ENCODE measurements at regions not wholly inside any gene's neighbourhood (a gene's known extent, or its start where the extent isn't known, plus 50 kb on each side); places are given as distances from the start of the nearest gene placed in this dataset.

DNA sequence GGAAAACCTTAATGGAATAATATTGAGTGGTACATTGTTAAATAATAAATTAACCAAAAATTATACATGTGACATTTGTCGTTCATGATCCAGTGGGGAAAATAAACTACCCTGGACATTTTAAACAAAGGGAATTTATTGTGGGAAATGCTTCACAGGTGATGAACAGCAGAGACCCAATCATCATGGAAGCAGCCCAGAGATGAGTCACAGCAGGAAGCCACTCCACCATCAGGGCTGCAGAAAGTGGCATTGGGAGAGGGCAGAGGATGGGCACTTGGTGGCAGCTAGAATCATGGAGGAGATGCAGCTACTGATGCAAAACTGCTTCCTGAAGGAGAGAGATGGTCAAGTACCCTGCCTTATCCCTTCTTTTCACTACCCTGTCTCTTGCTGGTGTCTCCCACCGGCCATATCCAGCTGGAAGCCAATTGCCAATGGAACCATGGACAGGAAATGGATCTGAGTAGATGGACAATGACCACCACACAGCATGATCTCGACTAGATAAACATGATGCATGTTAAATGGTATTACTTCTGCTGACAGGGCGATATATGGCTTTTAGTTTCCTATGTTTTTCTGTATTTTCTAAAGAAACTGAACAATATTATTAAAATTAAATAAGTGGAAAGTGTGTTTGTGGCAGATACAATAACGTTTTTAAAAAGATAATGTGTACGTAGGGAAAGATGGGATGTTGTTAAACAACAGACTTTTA lies 139.8 kb downstream of the RPIA start:
- Histone ChIP-seq H3K36me3 (replicated peaks; ENCODE audit: insufficient read depth, low read depth) (no peaks in the 10 kb centered on the region), H3K79me2 (no peaks in the 10 kb centered on the region), H3K9me2 (replicated peaks; ENCODE audit: insufficient read depth) (no peaks in the 10 kb centered on the region), H3K4me1 (ENCODE audit: insufficient read depth) (no peaks in the 10 kb centered on the region), H3K27ac (no peak overlapping the region), H3K9me3 (ENCODE audit: low read depth) (peaks cover 6% of the 10 kb centered on the region), H3K4me2 (no peak overlapping the region), H3K27me3 (no peaks in the 10 kb centered on the region), H4K20me1 (ENCODE audit: insufficient read depth, poor library complexity, severe bottlenecking) (no peaks in the 10 kb centered on the region), H2AFZ (no peak overlapping the region), H3K4me3 (no peak overlapping the region)
- DNase-seq (ENCODE audit: low spot score) = no peak
- whole genome bisulfite sequencing (ENCODE audit: low lambda C conversion rate, missing lambda C conversion rate) = 56% methylated on average over 6 of the region's 6 CpGs
- TF ChIP-seq EZH2 (IDR thresholded peaks at IDR 0.05; ENCODE audit: borderline replicate concordance) = no peak
- TF ChIP-seq EZH2phosphoT487 (IDR thresholded peaks at IDR 0.05; ENCODE audit: low read depth, severe bottlenecking, unreplicated experiment) = no peak
- TF ChIP-seq, protein P1, sequence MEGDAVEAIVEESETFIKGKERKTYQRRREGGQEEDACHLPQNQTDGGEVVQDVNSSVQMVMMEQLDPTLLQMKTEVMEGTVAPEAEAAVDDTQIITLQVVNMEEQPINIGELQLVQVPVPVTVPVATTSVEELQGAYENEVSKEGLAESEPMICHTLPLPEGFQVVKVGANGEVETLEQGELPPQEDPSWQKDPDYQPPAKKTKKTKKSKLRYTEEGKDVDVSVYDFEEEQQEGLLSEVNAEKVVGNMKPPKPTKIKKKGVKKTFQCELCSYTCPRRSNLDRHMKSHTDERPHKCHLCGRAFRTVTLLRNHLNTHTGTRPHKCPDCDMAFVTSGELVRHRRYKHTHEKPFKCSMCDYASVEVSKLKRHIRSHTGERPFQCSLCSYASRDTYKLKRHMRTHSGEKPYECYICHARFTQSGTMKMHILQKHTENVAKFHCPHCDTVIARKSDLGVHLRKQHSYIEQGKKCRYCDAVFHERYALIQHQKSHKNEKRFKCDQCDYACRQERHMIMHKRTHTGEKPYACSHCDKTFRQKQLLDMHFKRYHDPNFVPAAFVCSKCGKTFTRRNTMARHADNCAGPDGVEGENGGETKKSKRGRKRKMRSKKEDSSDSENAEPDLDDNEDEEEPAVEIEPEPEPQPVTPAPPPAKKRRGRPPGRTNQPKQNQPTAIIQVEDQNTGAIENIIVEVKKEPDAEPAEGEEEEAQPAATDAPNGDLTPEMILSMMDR (IDR thresholded peaks at IDR 0.05; ENCODE audit: poor library complexity) = no peak

DNA sequence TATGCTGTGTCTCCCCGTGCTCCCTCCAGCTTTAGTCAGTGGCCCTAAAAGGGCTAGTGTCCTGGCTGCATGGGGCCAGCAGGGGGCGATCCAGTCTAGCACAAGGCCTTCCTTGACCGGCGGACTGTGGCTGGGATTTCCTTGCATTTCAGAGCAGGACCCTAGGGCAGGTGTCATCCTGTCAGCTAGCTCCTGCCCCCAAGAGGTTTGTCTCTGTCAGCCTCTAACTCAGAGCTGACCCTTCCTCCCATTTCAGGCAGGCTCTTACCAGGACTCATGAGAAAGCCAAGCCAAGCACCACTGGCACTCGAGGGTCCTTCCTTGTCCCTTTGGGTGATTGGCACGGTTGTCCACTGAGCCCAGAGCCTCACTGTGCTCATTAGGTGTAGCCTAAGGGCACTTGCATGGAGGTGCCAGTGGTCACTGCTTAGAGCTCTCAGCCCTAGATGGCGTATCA lies 140.3 kb downstream of the RPIA start:
- H2AFZ ChIP-seq = no peak overlapping the region
- H3K27ac ChIP-seq = no peak overlapping the region
- WGBS (ENCODE audit: low lambda C conversion rate, missing lambda C conversion rate) = 59% methylated on average over 7 of the region's 7 CpGs
- no peaks in the 10 kb centered on the region for H3K79me2 ChIP-seq
- H3K4me2 ChIP-seq = no peak overlapping the region
- TF ChIP-seq EZH2phosphoT487 (IDR thresholded peaks at IDR 0.05; ENCODE audit: low read depth, severe bottlenecking, unreplicated experiment) (no peak), EZH2 (IDR thresholded peaks at IDR 0.05; ENCODE audit: borderline replicate concordance) (no peak)
- TF ChIP-seq, protein P1 (IDR thresholded peaks at IDR 0.05; ENCODE audit: poor library complexity) = no peak
- no peaks in the 10 kb centered on the region for H3K27me3 ChIP-seq
- H3K4me3 ChIP-seq = no peak overlapping the region
- no peaks in the 10 kb centered on the region for H3K9me2 ChIP-seq (replicated peaks; ENCODE audit: insufficient read depth)
- no peak for DNase-seq (ENCODE audit: low spot score)
- H3K36me3 ChIP-seq (replicated peaks; ENCODE audit: insufficient read depth, low read depth) = no peaks in the 10 kb centered on the region
- no peaks in the 10 kb centered on the region for H4K20me1 ChIP-seq (ENCODE audit: insufficient read depth, poor library complexity, severe bottlenecking)
- H3K9me3 ChIP-seq (ENCODE audit: low read depth) = peaks cover 6% of the 10 kb centered on the region
- no peaks in the 10 kb centered on the region for H3K4me1 ChIP-seq (ENCODE audit: insufficient read depth)

DNA sequence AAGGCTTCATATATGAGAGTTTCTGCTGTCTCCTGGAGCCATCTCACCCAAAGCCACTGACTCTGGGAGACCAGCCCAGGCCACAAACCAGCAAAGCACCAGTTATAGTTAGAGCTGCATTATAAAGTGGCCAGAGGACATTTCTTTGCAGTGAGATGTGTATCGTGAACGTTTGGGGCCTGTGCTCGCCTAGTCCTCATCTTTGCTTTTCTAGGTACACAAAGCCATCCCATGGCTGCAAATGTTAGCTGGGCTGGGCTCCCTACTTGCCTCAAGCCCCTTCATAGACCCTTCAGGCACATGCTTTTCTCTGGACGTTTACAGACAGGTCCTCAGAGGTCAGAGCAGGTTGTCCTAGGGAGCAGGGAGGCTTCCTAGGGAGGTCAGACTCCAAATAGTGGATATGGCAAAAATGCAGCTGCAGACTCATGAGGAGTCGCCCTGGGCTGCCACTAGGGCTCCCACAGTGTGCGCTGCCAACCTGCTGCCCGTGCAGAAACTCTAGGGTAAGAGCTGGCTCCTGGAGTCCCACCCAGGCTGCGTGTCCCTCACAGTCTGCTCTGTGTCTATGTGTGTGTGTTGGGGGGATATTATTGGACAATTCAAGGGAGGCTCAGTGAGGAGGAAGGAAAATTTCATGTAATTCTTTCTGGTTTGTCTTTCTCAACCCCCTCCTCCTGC lies 141.0 kb downstream of the RPIA start:
- Histone ChIP-seq H3K79me2 (no peaks in the 10 kb centered on the region), H3K9me3 (ENCODE audit: low read depth) (peaks cover 6% of the 10 kb centered on the region), H3K4me3 (no peak overlapping the region), H3K36me3 (replicated peaks; ENCODE audit: insufficient read depth, low read depth) (no peaks in the 10 kb centered on the region), H3K4me1 (ENCODE audit: insufficient read depth) (no peaks in the 10 kb centered on the region), H3K27me3 (no peaks in the 10 kb centered on the region), H3K4me2 (no peak overlapping the region), H3K27ac (no peak overlapping the region), H2AFZ (no peak overlapping the region), H3K9me2 (replicated peaks; ENCODE audit: insufficient read depth) (no peaks in the 10 kb centered on the region), H4K20me1 (ENCODE audit: insufficient read depth, poor library complexity, severe bottlenecking) (no peaks in the 10 kb centered on the region)
- WGBS (ENCODE audit: low lambda C conversion rate, missing lambda C conversion rate) = 57% methylated on average over 8 of the region's 8 CpGs
- no peak for TF ChIP-seq EZH2 (IDR thresholded peaks at IDR 0.05; ENCODE audit: borderline replicate concordance)
- no peak for TF ChIP-seq EZH2phosphoT487 (IDR thresholded peaks at IDR 0.05; ENCODE audit: low read depth, severe bottlenecking, unreplicated experiment)
- TF ChIP-seq, protein P1 (IDR thresholded peaks at IDR 0.05; ENCODE audit: poor library complexity) = no peak
- no peak for DNase-seq (ENCODE audit: low spot score)

All from hepatocyte (in vitro differentiated cells).